H9 (cell line): ENCODE measurements at regions not wholly inside any gene's neighbourhood (a gene's known extent, or its start where the extent isn't known, plus 50 kb on each side); places are given as distances from the start of the nearest gene placed in this dataset.

Source experiments
- DNase-seq: peaks from one replicate; pipeline ENCODE4 v3.0.0-alpha.2; 2017
- H2AFZ ChIP-seq: one replicate; pipeline ENCODE4 v1.6.1; 2013; ENCODE audit warnings: mild to moderate bottlenecking, low read length, control low read depth, moderate library complexity
- H2AK5ac ChIP-seq: 2 replicates; pipeline ENCODE4 v1.6.1; 2013; ENCODE audit warnings: low read length, control low read depth, mixed read lengths; ENCODE audit not compliant: insufficient read length
- H2BK120ac ChIP-seq: one replicate; pipeline ENCODE4 v1.6.1; 2013; ENCODE audit warnings: low read depth, mild to moderate bottlenecking, low read length, control low read depth, inconsistent platforms; ENCODE audit not compliant: poor library complexity, severe bottlenecking
- H2BK12ac ChIP-seq: 2 replicates; pipeline ENCODE4 v1.6.1; 2013; ENCODE audit warnings: low read length, control low read depth, mixed read lengths, low read depth; ENCODE audit not compliant: insufficient read length
- H2BK15ac ChIP-seq: 2 replicates; pipeline ENCODE4 v1.6.1; 2013; ENCODE audit warnings: low read depth, low read length, control low read depth
- H2BK20ac ChIP-seq: one replicate; pipeline ENCODE4 v1.6.1; 2013; ENCODE audit warnings: low read depth, mild to moderate bottlenecking, low read length, control low read depth, inconsistent platforms; ENCODE audit not compliant: poor library complexity, severe bottlenecking
- H2BK5ac ChIP-seq: 2 replicates; pipeline ENCODE4 v1.6.1; 2013; ENCODE audit warnings: low read length, control low read depth, mixed read lengths; ENCODE audit not compliant: insufficient read length
- H3K14ac ChIP-seq: 2 replicates; pipeline ENCODE4 v1.6.1; 2013; ENCODE audit warnings: low read length, control low read depth; ENCODE audit not compliant: insufficient read depth
- H3K18ac ChIP-seq: 2 replicates; pipeline ENCODE4 v1.6.1; 2013; ENCODE audit warnings: low read depth, mild to moderate bottlenecking, mixed read lengths, low read length, control low read depth; ENCODE audit not compliant: insufficient read length
- H3K23ac ChIP-seq: 2 replicates; pipeline ENCODE4 v1.6.1; 2013; ENCODE audit warnings: low read length, control low read depth, mixed read lengths, low read depth; ENCODE audit not compliant: insufficient read length
- H3K23me2 ChIP-seq: 2 replicates; pipeline ENCODE4 v1.6.1; 2013; ENCODE audit warnings: low read depth, mild to moderate bottlenecking, mixed read lengths, low read length, control low read depth; ENCODE audit not compliant: insufficient read length, poor library complexity, severe bottlenecking
- H3K27ac ChIP-seq: 2 replicates; pipeline ENCODE4 v1.5.1; 2013; ENCODE audit warnings: low read length, control low read depth, mixed read lengths, low read depth; ENCODE audit not compliant: insufficient read length
- H3K27me3 ChIP-seq: 2 replicates; pipeline ENCODE4 v1.6.1; 2013; ENCODE audit warnings: low read length, control low read depth, inconsistent platforms; ENCODE audit not compliant: insufficient read depth
- H3K4ac ChIP-seq: 2 replicates; pipeline ENCODE4 v1.6.1; 2013; ENCODE audit warnings: low read depth, mild to moderate bottlenecking, control low read depth, inconsistent platforms, low read length, moderate library complexity
- H3K4me1 ChIP-seq: 2 replicates; pipeline ENCODE4 v1.6.1; 2013; ENCODE audit warnings: low read length, control low read depth, inconsistent platforms; ENCODE audit not compliant: insufficient read depth
- H3K4me2 ChIP-seq: 2 replicates; pipeline ENCODE4 v1.6.1; 2013; ENCODE audit warnings: low read length, control low read depth, mixed read lengths; ENCODE audit not compliant: insufficient read length, insufficient read depth
- H3K56ac ChIP-seq: 2 replicates; pipeline ENCODE4 v1.6.1; 2013; ENCODE audit warnings: low read depth, mild to moderate bottlenecking, mixed read lengths, low read length, control low read depth; ENCODE audit not compliant: insufficient read length
- H3K79me1 ChIP-seq: 2 replicates; pipeline ENCODE4 v1.6.1; 2013; ENCODE audit warnings: low read depth, mild to moderate bottlenecking, moderate library complexity, low read length, control low read depth, inconsistent platforms; ENCODE audit not compliant: insufficient read depth, poor library complexity, severe bottlenecking
- H3K79me2 ChIP-seq: 2 replicates; pipeline ENCODE4 v1.6.1; 2013; ENCODE audit warnings: low read length, control low read depth, inconsistent platforms; ENCODE audit not compliant: insufficient read depth
- H3K9ac ChIP-seq: 2 replicates; pipeline ENCODE4 v1.6.1; 2013; ENCODE audit warnings: low read length, control low read depth, mixed read lengths; ENCODE audit not compliant: insufficient read length; ENCODE audit errors: extremely low read depth
- H3K9me3 ChIP-seq: one replicate; pipeline ENCODE4 v1.6.1; 2013; ENCODE audit warnings: low read depth, low read length, inconsistent platforms; ENCODE audit not compliant: control insufficient read depth
- H3T11ph ChIP-seq: one replicate; pipeline ENCODE4 v1.6.1; 2013; ENCODE audit warnings: mild to moderate bottlenecking, low read length, control low read depth, inconsistent platforms
- H4K20me1 ChIP-seq: one replicate; pipeline ENCODE4 v1.6.1; 2013; ENCODE audit not compliant: control insufficient read depth, insufficient read length, insufficient read depth
- H4K5ac ChIP-seq: 2 replicates; pipeline ENCODE4 v1.6.1; 2013; ENCODE audit warnings: low read depth, mild to moderate bottlenecking, mixed read lengths, low read length, control low read depth; ENCODE audit not compliant: insufficient read length
- H4K8ac ChIP-seq: replicated peaks from 2 replicates; pipeline ENCODE4 v1.6.1; 2013; ENCODE audit warnings: low read length, control low read depth, mixed read lengths, low read depth; ENCODE audit not compliant: insufficient read length
- H4K91ac ChIP-seq: 2 replicates; pipeline ENCODE4 v1.6.1; 2013; ENCODE audit warnings: low read depth, mild to moderate bottlenecking, moderate library complexity, mixed read lengths, low read length, control low read depth; ENCODE audit not compliant: insufficient read length
- H3K27ac Mint-ChIP-seq, 3 experiments: 2 replicates in 2 of 3; 3 replicates in 1 of 3; pipeline ENCODE4 v1.8.0; 2020 to 2021; ENCODE audit warnings: mixed read lengths in 3 of 3, mild to moderate bottlenecking in 1 of 3, moderate library complexity in 1 of 3
- H3K27me3 Mint-ChIP-seq: 2 replicates; pipeline ENCODE4 v1.8.0; 2021; ENCODE audit warnings: low read depth, mild to moderate bottlenecking, moderate library complexity, mixed read lengths
- H3K36me3 Mint-ChIP-seq, 3 experiments: 2 replicates in 2 of 3; 3 replicates in 1 of 3; pipeline ENCODE4 v1.8.0; 2020 to 2021; ENCODE audit warnings: low read depth in 3 of 3, mixed read lengths in 3 of 3; ENCODE audit not compliant: insufficient read depth in 1 of 3
- H3K4me1 Mint-ChIP-seq, 2 experiments: 2 replicates each; pipeline ENCODE4 v1.8.0; 2020; ENCODE audit warnings: mixed read lengths in 2 of 2
- H3K4me3 Mint-ChIP-seq, 2 experiments: 2 replicates in 1 of 2; 3 replicates in 1 of 2; pipeline ENCODE4 v1.8.0; 2020 to 2021; ENCODE audit warnings: mild to moderate bottlenecking in 2 of 2, mixed read lengths in 2 of 2, moderate library complexity in 1 of 2
- H3K9me3 Mint-ChIP-seq, 2 experiments: 2 replicates in 1 of 2; 3 replicates in 1 of 2; pipeline ENCODE4 v1.8.0; 2020; ENCODE audit warnings: mild to moderate bottlenecking in 2 of 2, mixed read lengths in 2 of 2, moderate library complexity in 1 of 2
- whole genome bisulfite sequencing: extraction: QIAGEN DNeasy Blood & Tissue Kit; methylation state at CpG from one replicate; pipeline ENCODE4 v1.1.7; 2013; ENCODE audit warnings: missing lambda C conversion rate, low lambda C conversion rate, mixed read lengths; ENCODE audit not compliant: insufficient read length; ENCODE audit errors: extremely low coverage; 5-methylcytosine and 5-hydroxymethylcytosine counted together
- TF ChIP-seq, protein P1 (sequence below): fragments of 200-600 bp; sonication (generic); conservative IDR thresholded peaks from 3 replicates; pipeline ENCODE4 v1.8.0; 2021; ENCODE audit warnings: antibody characterized with exemption, mild to moderate bottlenecking

DNA sequence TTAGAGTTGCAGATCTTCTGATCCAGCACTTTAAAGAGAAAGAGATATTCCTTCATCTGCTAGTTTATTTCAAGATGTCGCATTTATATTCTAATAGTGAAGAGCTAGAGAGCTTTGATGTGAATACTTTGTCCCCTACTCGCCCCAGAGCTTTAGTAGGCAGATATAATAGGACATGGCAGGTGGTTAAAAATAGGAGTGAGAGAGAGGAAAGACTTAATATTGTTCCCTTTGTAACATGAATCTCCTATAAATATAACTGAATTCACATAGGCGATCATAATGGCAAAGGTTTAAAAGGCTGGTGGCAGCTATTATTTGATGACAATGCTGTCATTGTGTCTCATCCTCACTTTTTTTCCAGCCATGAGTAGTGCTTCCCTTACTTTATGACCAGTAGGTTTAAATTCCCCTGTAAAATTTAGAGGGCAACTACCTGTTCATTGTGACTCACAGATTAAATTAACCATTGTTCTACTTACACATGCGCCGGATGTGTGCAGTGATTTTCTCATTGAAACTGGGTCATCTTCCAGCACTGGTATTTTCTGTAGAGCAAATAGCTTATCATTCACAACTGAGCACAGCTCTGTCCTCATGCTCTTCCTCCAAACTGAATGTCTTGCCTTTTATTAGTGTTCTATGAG is 906.7 kb upstream of the CELF2 start:
- Histone ChIP-seq H3K23me2 (no peaks in the 10 kb centered on the region), H3K27ac (no peak overlapping the region), H4K20me1 (no peaks in the 10 kb centered on the region), H3K4me1 (no peaks in the 10 kb centered on the region), H3K27me3 (no peaks in the 10 kb centered on the region), H4K8ac (no peak overlapping the region), H2BK20ac (no peak overlapping the region), H3K4me2 (no peak overlapping the region), H3K9ac (no peak overlapping the region), H2BK12ac (no peak overlapping the region), H3K56ac (no peak overlapping the region), H3K14ac (no peak overlapping the region), H2AFZ (no peak overlapping the region), H3K9me3 (no peaks in the 10 kb centered on the region), H4K5ac (no peak overlapping the region), H2BK15ac (no peak overlapping the region), H3K79me2 (no peaks in the 10 kb centered on the region), H3K23ac (no peak overlapping the region), H4K91ac (no peak overlapping the region), H2AK5ac (no peak overlapping the region), H2BK5ac (no peak overlapping the region), H3K18ac (no peak overlapping the region), H3K79me1 (no peaks in the 10 kb centered on the region), H2BK120ac (no peak overlapping the region), H3K4ac (no peak overlapping the region), H3T11ph (no peak overlapping the region)
- Mint-ChIP-seq H3K27ac (no peak overlapping the region), H3K27me3 (no peaks in the 10 kb centered on the region), H3K4me1 (no peaks in the 10 kb centered on the region), H3K4me3 (no peak overlapping the region), H3K36me3 (peaks cover 0 to 5% (median 0%) of the 10 kb centered on the region in 3 experiments; a peak in 3 of 7 replicates), H3K9me3 (no peaks in the 10 kb centered on the region; a peak in 3 of 5 replicates)
- TF ChIP-seq, protein P1, sequence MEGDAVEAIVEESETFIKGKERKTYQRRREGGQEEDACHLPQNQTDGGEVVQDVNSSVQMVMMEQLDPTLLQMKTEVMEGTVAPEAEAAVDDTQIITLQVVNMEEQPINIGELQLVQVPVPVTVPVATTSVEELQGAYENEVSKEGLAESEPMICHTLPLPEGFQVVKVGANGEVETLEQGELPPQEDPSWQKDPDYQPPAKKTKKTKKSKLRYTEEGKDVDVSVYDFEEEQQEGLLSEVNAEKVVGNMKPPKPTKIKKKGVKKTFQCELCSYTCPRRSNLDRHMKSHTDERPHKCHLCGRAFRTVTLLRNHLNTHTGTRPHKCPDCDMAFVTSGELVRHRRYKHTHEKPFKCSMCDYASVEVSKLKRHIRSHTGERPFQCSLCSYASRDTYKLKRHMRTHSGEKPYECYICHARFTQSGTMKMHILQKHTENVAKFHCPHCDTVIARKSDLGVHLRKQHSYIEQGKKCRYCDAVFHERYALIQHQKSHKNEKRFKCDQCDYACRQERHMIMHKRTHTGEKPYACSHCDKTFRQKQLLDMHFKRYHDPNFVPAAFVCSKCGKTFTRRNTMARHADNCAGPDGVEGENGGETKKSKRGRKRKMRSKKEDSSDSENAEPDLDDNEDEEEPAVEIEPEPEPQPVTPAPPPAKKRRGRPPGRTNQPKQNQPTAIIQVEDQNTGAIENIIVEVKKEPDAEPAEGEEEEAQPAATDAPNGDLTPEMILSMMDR, result no peak
- WGBS, result no CpG with 5 or more reads among the region's 5 CpGs
- no peak for DNase-seq
